Activated CD4-positive, alpha-beta T cell treated with anti-CD3 and anti-CD28 coated beads, Interleukin-2, amount 50 U/mL, for 1 hour (primary cell): ENCODE measurements at regions not wholly inside any gene's neighbourhood (a gene's known extent, or its start where the extent isn't known, plus 50 kb on each side); places are given as distances from the start of the nearest gene placed in this dataset.
"Not testable (repeated sequence)": the region's sequence is repeated elsewhere in the genome, so short reads cannot be mapped to it uniquely, and the experiment has no call there.

ENCODE experiments used
- DNase-seq: peaks from one replicate; pipeline ENCODE4 v3.0.0-alpha.2; 2020

DNA sequence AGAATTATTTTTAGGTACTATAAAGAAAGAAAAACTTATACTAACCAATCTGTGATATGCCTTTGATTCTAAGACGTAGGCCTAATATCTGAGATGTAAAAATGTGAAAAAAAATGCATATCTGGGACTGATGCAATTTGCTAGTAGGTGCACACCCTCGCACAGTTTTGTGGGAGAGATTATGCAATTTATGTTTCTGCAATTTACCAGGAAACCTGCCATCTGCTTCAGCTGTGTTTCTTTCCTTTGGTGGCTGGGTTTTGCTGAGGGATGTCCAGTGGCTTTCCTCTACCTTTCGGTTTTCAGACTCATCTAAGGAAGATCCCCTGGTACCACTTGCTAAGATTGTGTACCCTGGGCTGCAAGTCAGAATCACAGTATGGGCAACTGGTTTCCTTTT, 186.9 kb downstream of the ZFP64 start:
- DNase-seq, result no peak

DNA sequence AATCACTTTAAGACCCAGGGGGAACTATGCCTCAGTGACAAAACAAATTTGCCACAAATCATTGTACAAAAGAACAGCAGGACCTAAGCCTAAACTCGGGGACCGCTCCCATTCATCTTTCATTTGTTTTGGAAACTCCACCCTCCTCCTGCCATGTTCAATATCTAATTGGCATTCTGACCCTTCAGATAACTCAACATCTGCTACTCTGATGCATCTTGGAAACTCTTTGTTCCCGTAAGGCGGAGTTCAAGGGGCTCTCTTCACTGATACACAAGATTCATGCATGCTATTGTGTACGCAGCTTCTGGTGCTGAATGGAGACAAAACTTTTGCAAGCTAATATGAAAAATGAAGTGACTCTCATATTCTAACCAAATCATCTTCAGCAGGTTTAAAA, 187.6 kb downstream of the ZFP64 start:
- DNase-seq, result no peak

DNA sequence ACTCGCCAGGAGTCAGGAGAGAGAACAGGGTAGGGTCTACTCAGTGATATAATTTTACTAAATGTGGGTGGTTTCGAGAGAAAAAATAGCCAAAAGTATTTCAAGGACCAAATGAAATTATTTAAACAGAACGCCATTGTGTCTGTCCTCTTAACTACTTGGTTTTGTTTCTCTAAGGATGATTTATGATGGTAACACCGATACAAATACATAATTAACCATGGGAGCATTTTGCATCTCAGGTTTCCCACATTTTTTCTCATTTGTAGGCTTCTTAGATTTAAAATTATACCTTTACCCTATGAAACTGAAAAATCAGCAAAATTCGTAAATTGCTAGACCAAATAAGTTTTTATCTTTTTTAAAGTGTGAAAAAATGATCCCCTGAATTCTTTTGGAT, 188.2 kb downstream of the ZFP64 start:
- DNase-seq, result no peak

DNA sequence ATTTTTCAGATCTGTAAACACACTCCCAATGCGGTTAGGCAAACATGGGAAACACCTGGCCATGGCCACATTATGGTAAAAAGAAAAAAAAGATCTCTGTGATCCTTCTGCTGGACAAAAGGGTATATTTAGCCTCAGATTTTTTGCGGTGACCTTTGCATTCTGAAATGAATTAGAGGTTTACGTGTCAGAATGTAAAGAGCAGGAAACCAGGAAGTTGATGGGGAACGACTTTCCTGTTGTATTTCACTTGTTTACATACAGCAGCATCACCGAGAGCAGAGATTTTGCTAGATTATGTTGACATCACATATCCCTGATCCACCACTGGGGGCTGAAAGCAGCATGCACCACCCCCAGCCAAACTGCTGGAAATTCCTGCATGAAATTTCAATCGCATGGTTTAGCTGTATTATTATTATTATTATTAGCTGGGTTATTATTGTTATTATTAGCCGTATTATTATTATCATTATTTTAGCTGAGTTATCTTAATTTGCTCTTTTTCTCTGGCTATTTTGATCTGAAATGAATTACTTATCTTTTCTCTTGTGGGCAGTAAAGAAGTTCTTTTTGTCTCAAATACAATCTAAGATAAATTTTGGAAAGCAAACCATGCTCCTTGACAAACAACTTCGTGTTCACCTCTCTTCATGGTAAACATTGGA, 189.4 kb downstream of the ZFP64 start:
- DNase-seq, result no peak

DNA sequence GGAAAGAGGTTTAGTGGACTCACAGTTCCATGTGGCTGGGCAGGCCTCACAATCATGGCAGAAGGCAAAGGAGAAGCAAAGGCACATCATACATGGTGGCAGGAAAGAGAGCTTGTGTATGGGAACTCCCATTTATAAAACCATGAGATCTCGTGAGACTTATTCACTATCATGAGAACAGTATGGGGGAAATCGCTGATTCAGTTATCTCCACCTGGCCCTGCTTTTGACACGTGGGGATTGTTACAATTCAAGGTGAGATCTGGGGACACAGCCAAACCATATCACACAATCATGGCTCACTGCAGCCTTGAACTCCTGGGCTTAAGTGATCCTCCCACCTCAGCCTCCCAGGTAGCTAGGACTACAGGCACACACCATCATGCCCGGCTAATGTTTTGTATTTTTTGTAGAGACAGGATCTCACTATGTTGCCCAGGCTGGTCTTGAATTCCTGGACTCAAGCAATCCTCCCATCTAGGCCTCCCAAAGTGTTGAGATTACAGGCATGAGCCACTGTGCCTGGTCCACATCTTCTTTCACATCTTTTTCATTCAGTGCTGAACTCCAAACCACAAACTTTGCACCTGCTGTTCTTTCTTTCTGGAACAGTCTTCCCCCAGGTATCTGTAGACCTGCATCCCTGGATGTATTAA, 194.2 kb downstream of the ZFP64 start:
- not testable (repeated sequence) for DNase-seq

DNA sequence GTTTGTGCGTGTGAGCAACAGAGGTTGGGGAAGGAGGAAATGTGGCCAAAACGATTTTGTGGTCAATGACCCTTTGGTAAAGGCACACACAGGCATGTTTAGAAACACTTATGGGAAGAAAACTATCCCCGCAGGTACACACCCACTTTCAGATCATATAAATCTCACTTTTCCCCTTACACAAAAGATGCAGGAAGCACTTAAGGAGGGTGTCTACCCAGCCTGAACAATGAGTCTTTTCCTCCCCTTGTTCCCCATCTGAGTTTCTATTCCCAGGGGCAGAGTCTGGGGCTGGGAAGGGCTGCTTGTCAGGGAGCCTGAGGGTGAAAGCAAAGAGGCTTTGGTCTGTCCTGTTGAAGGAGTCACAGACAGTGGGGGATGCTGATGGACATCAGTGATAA, 193.2 kb upstream of the SALL4 start:
- no peak for DNase-seq

DNA sequence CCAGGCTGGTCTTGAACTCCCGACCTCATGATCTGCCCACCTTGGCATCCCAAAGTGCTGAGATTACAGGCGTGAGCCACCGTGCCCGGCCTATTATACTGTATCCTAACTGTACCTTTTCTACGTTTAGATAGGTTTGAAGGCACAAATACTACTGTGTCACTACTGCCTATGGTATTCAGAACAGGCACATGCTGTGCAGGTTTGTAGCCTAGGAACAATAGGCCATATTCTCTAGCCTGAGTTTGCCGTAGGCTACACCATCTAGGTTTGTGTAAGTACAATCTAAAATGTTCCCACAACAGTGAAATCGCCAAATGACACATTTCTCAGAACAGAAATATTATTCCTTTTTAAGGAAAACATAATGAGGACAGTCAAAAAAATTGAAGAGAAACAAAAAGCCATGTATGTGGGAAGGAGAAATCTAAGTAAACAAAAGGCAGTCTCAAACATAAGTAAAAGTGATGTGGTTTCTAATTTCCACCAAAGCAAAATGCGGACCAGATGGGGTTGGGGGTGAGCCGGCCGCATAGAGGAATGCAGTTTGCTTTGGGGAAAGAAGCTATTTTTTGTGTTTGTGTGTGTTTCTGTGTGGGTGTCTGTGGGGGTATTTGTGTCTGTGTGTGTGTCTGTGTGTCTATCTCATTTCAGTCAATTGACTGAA, 192.6 kb upstream of the SALL4 start:
- DNase-seq, result no peak

DNA sequence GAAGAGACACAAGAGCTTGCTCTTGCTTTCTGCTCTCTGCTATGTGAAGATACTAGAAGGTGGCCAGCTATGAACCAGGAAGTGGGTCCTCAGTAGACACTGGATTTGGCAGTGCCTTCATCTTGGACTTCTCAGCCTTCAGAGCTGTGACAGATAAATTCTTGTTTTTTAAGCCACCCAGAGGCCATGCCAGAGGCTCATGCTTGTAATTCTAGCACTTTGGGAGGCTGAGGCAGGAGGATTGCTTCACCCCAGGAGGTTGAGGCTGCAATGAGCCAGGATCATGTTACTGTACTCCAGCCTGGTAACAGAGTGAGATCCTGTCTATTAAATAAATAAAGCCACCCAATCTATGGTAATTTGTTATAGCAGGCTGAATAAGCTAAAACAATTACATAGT, 185.5 kb upstream of the SALL4 start:
- no peak for DNase-seq

DNA sequence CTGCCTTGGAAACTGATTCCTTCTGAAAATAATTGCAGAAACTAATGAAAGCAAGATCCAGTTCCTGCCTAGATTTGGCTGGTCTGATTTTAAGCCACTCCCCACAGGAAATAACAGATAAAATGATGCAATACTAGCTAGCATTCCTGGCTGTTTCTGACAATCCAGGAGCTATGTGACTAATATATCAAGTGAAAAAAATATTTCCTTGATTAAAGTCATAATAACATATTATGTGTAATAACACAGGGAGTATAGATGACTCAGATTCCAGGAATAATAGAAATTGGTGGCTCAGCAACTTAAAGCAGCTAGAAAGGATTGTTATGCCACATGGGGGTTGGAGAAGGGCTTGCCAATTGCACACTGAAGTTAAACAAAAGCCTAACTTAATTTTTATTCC, 182.7 kb upstream of the SALL4 start:
- no peak for DNase-seq

DNA sequence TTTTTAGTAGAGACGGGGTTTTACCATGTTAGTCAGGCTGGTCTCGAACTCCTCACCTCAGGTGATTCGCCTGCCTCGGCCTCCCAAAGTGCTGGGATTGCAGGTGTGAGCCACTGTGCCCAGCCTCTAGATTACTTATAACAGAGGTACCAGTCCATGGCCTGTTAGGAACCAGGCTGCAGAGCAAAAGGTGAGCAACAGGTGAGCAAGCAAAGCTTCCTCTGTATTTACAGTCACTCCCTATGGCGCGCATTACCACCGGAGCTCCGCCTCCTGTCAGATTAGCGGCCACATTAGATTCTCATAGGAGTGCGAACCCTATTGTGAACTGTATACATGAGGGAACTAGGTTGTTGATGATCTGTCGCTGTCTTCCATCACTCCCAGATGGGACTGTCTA, 178.0 kb upstream of the SALL4 start:
- DNase-seq, result no peak

DNA sequence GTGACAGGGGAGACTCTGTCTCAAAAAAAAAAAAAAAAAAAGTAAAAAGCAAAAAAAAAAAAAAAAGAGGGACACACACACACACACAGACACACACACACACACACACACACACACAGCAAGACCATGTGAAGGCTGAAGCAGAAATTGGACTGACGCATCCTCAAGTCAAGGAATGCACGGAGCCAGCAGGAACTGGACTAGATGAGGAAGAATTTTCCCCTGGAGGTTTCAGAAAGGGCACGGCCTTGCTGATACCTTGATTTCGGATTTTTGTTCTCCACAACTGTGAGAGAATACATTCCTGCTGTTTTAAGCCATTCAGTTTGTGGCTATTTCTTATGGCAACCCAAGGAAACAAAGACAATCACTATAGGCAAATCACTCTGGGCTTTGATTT, 176.9 kb upstream of the SALL4 start:
- DNase-seq, result no peak

DNA sequence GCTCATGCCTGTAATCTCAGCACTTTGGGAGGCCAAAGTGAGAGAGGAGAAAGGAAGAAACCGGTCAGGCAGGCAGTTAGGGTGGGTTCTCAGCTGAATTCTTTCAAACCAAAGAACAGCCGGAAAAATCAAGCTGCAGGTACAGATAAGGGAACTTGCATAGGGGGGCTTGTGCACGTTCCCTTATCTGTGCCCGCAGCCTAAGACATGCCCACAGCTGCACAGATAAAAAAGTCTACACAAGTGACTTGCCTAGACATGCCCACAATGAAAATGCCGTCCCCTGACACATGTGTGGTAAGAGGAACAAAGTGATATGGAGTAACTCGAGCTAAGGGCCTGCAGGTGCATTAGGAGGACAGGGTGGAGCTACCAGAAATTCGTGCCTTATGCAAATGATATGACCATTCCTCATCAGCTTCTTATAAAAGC, 175.8 kb upstream of the SALL4 start:
- no peak for DNase-seq

DNA sequence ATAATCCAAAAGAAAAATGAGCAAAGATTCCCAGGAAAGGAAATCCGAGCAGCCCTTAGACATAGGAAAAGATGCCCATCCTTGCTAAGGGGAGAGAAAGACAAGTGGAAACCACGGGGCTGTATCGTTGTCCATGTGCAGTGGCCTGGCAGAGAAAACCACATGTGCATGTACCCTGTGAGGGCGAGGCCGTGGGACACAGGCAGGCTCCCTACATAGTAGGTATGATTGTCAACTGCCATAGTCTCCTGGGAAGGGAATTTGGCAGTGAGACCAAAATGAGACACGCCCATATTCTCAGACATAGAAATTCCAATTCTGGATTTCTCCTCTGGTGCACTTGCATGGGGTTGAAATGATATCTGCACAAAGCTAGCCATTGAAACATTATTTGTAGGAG, 169.7 kb upstream of the SALL4 start:
- DNase-seq, result no peak

DNA sequence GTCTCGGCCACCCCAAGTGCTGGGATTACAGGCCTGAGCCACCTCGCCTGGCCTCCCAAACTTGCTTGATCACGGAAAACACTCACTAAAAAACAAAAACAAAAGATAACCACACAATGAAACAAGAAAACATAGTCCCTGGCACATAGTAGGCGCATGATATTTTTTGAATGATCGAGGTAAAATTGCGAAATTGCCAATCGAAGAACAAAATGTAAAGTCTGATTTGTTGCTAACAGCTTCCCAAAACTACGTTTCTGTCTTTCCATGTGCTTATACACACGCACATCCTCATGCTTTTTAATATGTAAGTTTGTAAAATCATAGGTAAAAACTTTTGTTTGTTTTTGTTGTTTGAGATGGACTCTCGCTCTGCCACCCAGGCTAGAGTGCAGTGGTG, 168.5 kb upstream of the SALL4 start:
- no peak for DNase-seq

DNA sequence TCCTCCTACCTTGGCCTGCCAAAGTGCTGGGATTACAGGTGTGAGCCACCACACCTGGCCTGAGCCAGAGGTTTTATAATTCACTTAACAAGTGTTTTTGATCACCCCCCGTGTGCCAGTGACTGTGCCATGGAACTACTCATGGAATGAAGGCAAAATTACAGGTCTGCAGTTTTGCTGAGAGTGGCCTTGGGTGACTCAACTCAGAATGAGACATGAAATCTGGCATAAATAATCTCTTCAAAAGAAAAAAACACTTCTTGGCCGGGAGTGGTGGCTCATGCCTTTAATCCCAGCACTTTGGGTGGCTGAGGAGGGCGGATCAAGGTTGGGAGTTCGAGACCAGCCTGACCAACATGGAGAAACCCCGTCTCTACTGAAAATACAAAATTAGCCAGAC, 166.9 kb upstream of the SALL4 start:
- DNase-seq, result no peak

DNA sequence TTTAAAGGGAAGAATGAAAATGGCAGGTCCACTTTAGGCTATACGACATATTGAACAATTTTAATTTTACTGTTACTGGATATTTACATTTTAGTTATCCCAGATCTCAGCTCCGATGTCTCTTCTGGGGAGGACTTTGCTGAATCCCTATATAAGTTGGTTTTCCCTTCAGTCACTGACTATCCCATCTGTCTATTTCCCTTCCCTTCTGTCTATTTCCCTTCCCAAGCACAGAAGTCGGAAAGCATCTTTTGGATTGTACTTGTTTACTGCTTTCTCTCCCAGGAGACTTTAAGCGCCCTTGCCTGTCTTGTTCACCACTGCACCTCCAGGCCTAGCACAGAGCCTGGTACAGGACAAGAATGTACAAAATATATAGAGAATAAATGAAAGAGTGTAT, 165.8 kb upstream of the SALL4 start:
- DNase-seq, result no peak

DNA sequence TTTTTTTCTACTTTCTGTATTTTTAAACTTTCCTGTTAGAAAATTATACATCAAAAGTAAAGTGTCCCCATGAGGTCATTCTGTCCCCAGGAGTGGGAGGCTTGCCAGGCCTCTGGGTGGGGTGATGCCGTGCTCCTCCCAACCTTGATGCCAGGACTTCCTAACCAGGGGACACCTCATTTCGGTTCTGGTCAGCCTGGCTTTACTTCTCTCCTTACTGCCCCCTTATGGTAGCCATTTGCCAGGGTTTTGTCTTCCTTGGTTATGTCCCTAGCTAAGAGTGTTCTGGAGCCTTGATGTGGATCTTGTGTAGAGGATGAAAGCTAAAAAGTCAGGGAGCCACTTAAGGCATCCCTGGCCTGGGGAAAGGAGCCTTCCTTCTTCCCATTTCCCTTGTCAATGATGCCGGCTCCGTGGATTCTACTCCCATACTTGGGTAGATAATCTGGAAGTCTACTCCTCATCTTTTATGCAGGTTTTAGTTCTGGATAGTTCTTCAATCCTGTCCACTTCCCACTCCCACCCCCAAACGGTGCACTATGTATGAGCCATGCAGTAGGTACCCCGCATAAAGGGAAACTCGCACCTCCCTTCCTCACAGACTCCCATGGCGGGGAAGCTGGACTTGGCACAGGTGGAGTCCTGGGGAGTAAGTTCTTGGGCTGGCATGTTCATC, 164.1 kb upstream of the SALL4 start:
- no peak for DNase-seq

DNA sequence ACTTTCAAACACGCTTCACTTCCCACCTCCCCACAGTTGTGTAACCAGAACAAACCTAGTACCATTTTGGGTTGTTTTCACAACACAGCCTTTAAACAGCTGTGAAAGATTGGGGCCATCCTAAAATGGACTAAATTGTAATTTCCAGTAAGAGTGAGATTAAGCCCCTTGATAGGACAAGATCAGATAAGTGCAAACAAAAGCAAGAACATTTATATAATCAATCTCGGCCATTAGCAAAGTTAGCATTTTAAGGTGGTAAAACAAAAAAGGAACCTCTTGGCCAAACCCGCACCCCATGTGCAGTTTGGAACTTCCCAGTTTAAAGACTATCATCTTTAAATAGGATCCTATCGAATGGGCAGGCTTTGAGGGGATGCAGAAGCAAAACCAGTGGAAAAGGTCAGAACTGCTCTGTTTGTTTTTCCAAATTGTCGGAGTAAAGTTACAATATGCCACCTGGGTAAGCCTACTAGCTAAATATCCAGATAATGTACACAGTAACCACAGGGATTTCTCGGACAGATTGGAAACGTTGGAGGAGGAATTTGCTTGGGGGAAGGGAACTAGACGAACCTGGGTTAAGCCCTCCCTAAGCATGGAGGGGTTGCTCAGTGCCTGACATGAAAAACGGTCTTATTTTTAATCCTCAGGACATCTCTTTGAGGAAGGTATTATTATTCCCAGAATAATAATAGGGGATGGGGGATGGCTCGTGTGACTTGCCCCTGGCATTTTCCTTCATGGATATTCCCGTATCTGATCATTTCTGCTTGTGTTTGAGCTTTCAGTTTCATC, 159.8 kb upstream of the SALL4 start:
- no peak for DNase-seq

DNA sequence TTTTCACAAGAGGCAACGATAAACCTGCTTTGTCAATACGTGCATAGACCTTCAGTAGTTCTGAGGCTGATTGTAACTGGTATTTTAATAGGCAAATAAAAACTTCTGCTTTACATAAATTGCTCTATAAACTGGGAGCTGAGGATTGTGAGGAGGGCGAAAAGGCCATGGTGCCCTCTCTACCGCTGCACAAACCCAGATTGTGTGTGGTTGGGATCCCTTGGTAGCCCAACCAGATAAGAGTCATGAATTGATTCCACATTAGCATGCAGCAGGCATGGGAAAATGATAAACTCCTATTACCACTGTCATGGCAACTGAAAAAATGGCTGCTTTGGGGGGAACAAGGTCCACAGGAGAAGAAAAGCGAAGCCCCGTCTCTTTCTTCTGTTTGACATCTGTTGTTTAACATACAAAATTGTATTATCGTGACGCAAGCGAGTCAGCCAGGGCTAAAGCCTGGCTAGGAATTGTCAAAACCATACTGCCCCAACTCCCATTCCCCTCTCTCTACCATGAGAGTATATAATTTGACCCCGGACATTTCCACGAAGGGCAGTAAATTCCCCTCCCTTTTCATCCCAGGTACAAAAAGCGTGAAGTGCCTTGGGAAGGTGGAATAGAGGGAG, 157.8 kb upstream of the SALL4 start:
- no peak for DNase-seq

DNA sequence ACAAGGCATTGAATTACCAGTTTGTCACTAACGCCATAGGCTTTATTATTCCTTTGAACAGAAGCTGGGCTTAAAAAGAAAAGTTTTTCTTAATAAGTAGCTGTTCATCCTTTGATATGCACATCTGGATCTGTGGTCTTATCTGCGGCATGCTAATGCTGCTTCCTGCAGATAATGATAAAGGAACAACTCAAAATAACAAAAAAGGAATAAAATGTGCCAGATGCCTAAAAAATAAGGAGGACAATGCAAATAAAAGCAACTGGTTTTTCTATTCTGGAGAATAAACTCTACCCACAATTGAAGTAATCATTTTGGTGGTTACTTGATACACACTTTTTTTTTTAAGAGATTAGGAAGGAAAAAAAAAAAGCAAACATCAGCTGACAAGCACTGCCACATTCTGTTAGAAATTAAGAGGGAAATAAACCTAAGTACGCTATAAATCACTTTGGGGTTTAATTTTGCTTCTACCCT, 156.8 kb upstream of the SALL4 start:
- no peak for DNase-seq

DNA sequence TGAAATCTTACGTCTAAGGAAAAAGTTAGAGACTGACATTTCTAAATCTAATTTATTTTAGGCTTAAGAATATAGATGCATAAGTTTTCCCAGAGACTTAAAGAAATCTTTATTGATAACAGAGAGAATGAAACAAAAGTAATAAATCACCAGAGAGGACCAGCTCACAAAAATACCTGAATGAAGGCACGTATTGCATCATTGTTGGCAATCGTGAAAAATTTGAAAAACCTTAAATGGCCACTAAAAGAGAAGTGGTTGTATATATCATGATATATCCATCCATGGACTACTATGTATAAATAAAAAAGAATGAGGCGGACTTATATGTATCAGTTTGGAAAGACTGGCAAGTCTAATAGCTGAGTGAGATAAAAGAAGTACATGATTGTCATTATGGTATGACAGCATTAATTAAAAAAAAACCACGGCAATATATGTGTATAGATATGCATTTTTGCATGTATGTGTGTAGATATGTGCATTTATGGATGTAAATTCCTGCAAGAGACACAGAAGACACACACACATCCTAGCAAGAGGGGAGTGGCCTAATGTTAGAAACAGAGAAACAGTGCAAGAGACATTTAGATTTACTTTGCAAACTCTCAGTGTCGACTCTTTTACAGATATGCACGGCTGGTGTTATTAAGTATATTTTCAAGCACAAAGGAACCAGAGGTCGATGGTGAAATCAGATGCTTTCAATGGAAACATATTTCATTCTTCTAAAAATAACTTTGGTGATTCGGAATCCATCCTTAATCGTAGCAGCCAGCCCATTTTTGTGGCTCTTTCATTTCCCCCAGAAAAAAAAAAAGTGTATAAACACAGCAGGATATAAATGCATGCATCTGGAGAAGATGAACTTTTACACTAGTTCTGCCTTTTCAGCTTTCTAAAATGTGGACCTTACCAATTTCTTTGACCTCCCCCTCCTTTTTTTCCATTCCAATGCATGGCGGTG, 156.1 kb upstream of the SALL4 start:
- no peak for DNase-seq
